Myocyte (in vitro differentiated cells): ENCODE measurements at regions not wholly inside any gene's neighbourhood (a gene's known extent, or its start where the extent isn't known, plus 50 kb on each side); places are given as distances from the start of the nearest gene placed in this dataset.

Experiments used
- DNase-seq: peaks from one replicate; pipeline ENCODE4 v3.0.0-alpha.2; 2012; ENCODE audit warnings: low read depth

GRCh38 chr17:79473876-79474440 is 136.9 kb downstream of the RBFOX3 start:
- no peak for DNase-seq

- DNase-seq: no peak
Observed at GRCh38 chr17:79473111-79473875, 137.6 kb downstream of the RBFOX3 start.

- DNase-seq: no peak
Observed at GRCh38 chr17:79470754-79471153, 140.1 kb downstream of the RBFOX3 start.

GRCh38 chr17:79469646-79470045 is 141.2 kb downstream of the RBFOX3 start:
- DNase-seq: no peak

- no peak for DNase-seq
Observed at GRCh38 chr17:79468183-79468944, 142.5 kb downstream of the RBFOX3 start.

GRCh38 chr17:79466562-79467350 is 144.1 kb downstream of the RBFOX3 start:
- no peak for DNase-seq

GRCh38 chr17:79465681-79466025 is 145.2 kb downstream of the RBFOX3 start:
- no peak for DNase-seq

GRCh38 chr17:79465011-79465680 is 145.7 kb downstream of the RBFOX3 start:
- DNase-seq: peak; percentile 9

- DNase-seq: no peak
Observed at GRCh38 chr17:79464318-79465010, 146.4 kb downstream of the RBFOX3 start.

GRCh38 chr17:79463421-79464317 is 147.2 kb downstream of the RBFOX3 start:
- no peak for DNase-seq

GRCh38 chr17:79461041-79461440 is 149.8 kb downstream of the RBFOX3 start:
- no peak for DNase-seq

GRCh38 chr17:79459846-79460245 is 151.0 kb downstream of the RBFOX3 start:
- DNase-seq: no peak

- DNase-seq: no peak
Observed at GRCh38 chr17:79459003-79459655, 151.7 kb downstream of the RBFOX3 start.

GRCh38 chr17:79458356-79458755 is 152.5 kb downstream of the RBFOX3 start:
- no peak for DNase-seq

- no peak for DNase-seq
Observed at GRCh38 chr17:79457889-79458288, 153.0 kb downstream of the RBFOX3 start.

- no peak for DNase-seq
Observed at GRCh38 chr17:79457376-79457775, 153.5 kb downstream of the RBFOX3 start.

GRCh38 chr17:79455636-79456035 is 155.2 kb downstream of the RBFOX3 start:
- no peak for DNase-seq

- no peak for DNase-seq
Observed at GRCh38 chr17:79454826-79455225, 156.0 kb downstream of the RBFOX3 start.

- no peak for DNase-seq
Observed at GRCh38 chr17:79453481-79453880, 157.4 kb downstream of the RBFOX3 start.
